Activated T-helper 17 cell treated with anti-CD3 and anti-CD28 coated beads, Interleukin-2, amount 50 U/mL, for 72 hours (primary cell): ENCODE measurements at regions not wholly inside any gene's neighbourhood (a gene's known extent, or its start where the extent isn't known, plus 50 kb on each side); places are given as distances from the start of the nearest gene placed in this dataset.
"Not testable (repeated sequence)": the region's sequence is repeated elsewhere in the genome, so short reads cannot be mapped to it uniquely, and the experiment has no call there.

Experiments used
- ATAC-seq: fragments of 150-1000 bp; cut with Tn5 transposase; replicated peaks from 2 replicates; pipeline ENCODE4 v1.10.0; 2021; ENCODE audit warnings: mild to moderate bottlenecking, moderate library complexity
- H3K27ac Mint-ChIP-seq: one replicate; pipeline ENCODE4 v1.8.0; 2022; ENCODE audit warnings: mixed read lengths
- H3K27me3 Mint-ChIP-seq: one replicate; pipeline ENCODE4 v1.8.0; 2022; ENCODE audit warnings: mixed read lengths
- H3K36me3 Mint-ChIP-seq: one replicate; pipeline ENCODE4 v1.8.0; 2022; ENCODE audit warnings: low read depth, mild to moderate bottlenecking, mixed read lengths
- H3K4me1 Mint-ChIP-seq: one replicate; pipeline ENCODE4 v1.8.0; 2022; ENCODE audit warnings: mixed read lengths
- H3K4me3 Mint-ChIP-seq: one replicate; pipeline ENCODE4 v1.8.0; 2022; ENCODE audit warnings: mild to moderate bottlenecking, mixed read lengths
- H3K9me3 Mint-ChIP-seq: one replicate; pipeline ENCODE4 v1.8.0; 2022; ENCODE audit warnings: mixed read lengths

DNA sequence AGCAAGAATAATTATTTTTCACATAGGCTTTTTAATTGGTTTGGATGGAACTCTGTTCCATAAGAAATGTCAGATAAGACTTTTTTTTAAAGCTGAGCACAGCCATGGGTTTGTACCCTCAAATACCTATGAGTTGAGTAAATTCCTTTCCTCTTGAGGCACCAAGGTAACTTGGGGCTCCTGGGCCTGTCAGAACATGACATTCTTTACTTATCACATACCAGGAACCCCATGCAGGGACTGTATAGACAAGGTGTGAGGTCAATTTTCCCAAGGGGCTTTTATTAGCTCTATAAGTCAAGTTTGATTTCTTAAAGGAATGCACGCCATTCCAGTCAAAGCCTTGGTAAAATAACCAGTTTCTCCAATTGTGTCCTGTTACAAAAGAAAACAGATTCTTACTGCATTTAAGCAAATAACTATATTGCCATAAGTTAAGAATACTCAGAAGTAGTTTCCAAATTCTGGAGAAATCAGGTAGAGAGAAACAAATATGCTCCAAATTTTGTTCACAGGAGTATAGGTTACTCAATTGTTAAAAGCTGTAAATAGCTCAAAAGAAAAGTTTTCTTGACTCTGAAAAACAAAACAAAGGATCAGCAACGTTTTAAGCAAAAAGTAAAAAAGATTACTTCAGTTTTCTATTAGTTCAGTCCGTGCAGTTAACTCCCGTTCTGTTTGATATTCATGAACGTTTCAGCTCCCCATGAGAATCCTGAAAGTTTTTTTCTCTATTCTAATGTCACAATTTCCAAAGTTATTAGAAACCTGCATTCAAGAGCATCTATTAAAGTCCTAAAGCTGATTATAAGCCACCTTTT lies 167.5 kb upstream of the NAMPT start:
- no peak overlapping the region for H3K27ac Mint-ChIP-seq
- no peak overlapping the region for H3K4me3 Mint-ChIP-seq
- H3K27me3 Mint-ChIP-seq = no peaks in the 10 kb centered on the region
- H3K4me1 Mint-ChIP-seq = no peaks in the 10 kb centered on the region
- no peak for ATAC-seq
- peaks cover 3% of the 10 kb centered on the region for H3K9me3 Mint-ChIP-seq
- no peaks in the 10 kb centered on the region for H3K36me3 Mint-ChIP-seq

DNA sequence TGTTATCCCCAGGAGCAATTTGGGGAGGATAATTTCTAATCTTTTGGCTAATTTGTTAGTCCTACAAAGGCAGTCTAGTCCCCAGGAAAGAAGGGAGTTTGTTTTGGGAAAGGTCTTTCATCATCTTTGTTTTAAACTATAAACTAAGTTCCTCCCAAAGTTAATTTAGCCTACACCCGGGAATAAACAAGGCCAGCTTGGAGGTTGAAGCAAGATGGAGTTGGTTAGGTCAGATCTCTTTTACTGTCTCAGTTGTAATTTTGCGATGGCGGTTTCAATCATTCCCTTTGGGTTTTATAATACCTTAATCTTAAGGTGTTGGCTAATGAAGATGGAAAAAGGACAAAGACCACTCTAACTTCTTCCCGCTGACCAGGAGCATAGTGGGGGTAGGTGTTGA lies 166.4 kb upstream of the NAMPT start:
- Mint-ChIP-seq H3K27me3 (no peaks in the 10 kb centered on the region), H3K9me3 (peaks cover 3% of the 10 kb centered on the region), H3K4me3 (no peak overlapping the region), H3K27ac (no peak overlapping the region), H3K4me1 (no peaks in the 10 kb centered on the region), H3K36me3 (no peaks in the 10 kb centered on the region)
- no peak for ATAC-seq

DNA sequence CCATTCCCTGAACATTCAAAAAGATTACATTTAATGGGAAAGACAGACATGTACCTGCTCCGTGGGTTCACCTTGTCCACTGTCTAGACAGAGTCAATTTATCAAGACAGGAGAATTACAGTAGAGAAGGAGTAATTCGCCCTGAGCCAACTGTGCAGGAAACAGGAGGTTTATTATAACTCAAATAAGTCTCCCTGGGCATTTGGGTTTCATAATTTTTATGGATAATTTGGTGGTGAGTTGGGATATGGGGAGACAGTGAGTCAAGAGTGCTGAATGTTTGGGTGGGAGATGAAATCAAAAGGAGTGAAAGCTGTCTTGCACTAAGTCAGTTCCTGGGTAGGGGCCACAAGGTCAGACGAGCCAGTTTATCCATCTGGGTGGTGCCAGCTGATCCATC lies 165.9 kb upstream of the NAMPT start:
- ATAC-seq = no peak
- no peaks in the 10 kb centered on the region for H3K4me1 Mint-ChIP-seq
- H3K27me3 Mint-ChIP-seq = no peaks in the 10 kb centered on the region
- H3K9me3 Mint-ChIP-seq = peaks cover 3% of the 10 kb centered on the region
- H3K36me3 Mint-ChIP-seq = no peaks in the 10 kb centered on the region
- H3K27ac Mint-ChIP-seq = no peak overlapping the region
- H3K4me3 Mint-ChIP-seq = no peak overlapping the region

- H3K36me3 Mint-ChIP-seq = no peaks in the 10 kb centered on the region
- peak; percentile 56 for ATAC-seq
- no peak overlapping the region for H3K27ac Mint-ChIP-seq
- no peaks in the 10 kb centered on the region for H3K27me3 Mint-ChIP-seq
- H3K9me3 Mint-ChIP-seq = peaks cover 3% of the 10 kb centered on the region
- H3K4me1 Mint-ChIP-seq = no peaks in the 10 kb centered on the region
- no peak overlapping the region for H3K4me3 Mint-ChIP-seq
These were observed 164.4 kb upstream of the NAMPT start for GRCh38 chr7:106448992-106449859.

GRCh38 chr7:106448346-106448991 lies 163.7 kb upstream of the NAMPT start:
- no peaks in the 10 kb centered on the region for H3K4me1 Mint-ChIP-seq
- no peaks in the 10 kb centered on the region for H3K27me3 Mint-ChIP-seq
- peaks cover 3% of the 10 kb centered on the region for H3K9me3 Mint-ChIP-seq
- H3K27ac Mint-ChIP-seq = no peak overlapping the region
- no peak overlapping the region for H3K4me3 Mint-ChIP-seq
- no peaks in the 10 kb centered on the region for H3K36me3 Mint-ChIP-seq
- ATAC-seq = no peak

GRCh38 chr7:106447318-106447847 lies 162.6 kb upstream of the NAMPT start:
- H3K4me3 Mint-ChIP-seq = no peak overlapping the region
- ATAC-seq = no peak
- no peaks in the 10 kb centered on the region for H3K27me3 Mint-ChIP-seq
- H3K27ac Mint-ChIP-seq = no peak overlapping the region
- H3K36me3 Mint-ChIP-seq = no peaks in the 10 kb centered on the region
- no peaks in the 10 kb centered on the region for H3K4me1 Mint-ChIP-seq
- peaks cover 3% of the 10 kb centered on the region for H3K9me3 Mint-ChIP-seq

GRCh38 chr7:106445366-106445765 lies 160.6 kb upstream of the NAMPT start:
- not testable (repeated sequence) for H3K9me3 Mint-ChIP-seq

DNA sequence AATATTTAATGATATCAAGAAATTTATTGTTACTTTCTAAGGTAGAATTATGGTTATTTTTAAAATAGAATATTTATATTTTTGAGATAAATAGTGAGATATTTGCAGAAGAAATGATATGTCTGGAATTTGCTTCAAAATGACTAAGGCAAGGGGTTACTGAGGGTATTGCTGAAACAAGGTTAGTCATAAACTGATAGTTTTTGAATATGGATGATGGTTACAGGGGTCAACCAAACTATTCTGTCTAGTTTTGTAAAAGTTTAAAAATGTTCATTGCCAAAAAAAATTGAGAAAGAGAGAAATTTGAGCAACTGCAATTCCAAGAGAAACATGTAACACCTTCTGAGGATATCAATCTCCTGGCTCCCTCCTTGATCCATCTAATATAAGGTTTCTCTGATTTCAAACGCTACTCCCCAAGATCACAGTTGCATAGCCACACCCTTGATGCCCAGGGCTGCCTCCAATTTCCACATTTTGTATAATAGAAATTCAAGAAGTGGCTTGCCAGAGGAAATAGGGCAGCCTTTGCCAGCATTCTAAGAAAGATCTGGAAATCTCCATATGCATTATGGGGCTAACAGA lies 159.4 kb upstream of the NAMPT start:
- H3K27ac Mint-ChIP-seq = no peak overlapping the region
- H3K27me3 Mint-ChIP-seq = peaks cover 14% of the 10 kb centered on the region
- H3K36me3 Mint-ChIP-seq = no peaks in the 10 kb centered on the region
- no peak overlapping the region for H3K4me3 Mint-ChIP-seq
- no peaks in the 10 kb centered on the region for H3K9me3 Mint-ChIP-seq
- H3K4me1 Mint-ChIP-seq = no peaks in the 10 kb centered on the region
- ATAC-seq = no peak

More at GRCh38 chr7:106445366-106445765, 160.6 kb upstream of the NAMPT start:
- not testable (repeated sequence) for H3K4me1 Mint-ChIP-seq, ATAC-seq, H3K4me3 Mint-ChIP-seq, H3K27ac Mint-ChIP-seq, H3K27me3 Mint-ChIP-seq, H3K36me3 Mint-ChIP-seq

- Mint-ChIP-seq H3K9me3 (no peaks in the 10 kb centered on the region), H3K4me1 (no peaks in the 10 kb centered on the region), H3K27me3 (peaks cover 16% of the 10 kb centered on the region), H3K27ac (no peak overlapping the region), H3K4me3 (no peak overlapping the region), H3K36me3 (no peaks in the 10 kb centered on the region)
- ATAC-seq = no peak
These were observed 158.4 kb upstream of the NAMPT start for GRCh38 chr7:106443156-106443555.

GRCh38 chr7:106442476-106442875 lies 157.7 kb upstream of the NAMPT start:
- H3K27ac Mint-ChIP-seq = no peak overlapping the region
- ATAC-seq = no peak
- no peaks in the 10 kb centered on the region for H3K4me1 Mint-ChIP-seq
- H3K9me3 Mint-ChIP-seq = no peaks in the 10 kb centered on the region
- H3K27me3 Mint-ChIP-seq = peaks cover 16% of the 10 kb centered on the region
- H3K4me3 Mint-ChIP-seq = no peak overlapping the region
- no peaks in the 10 kb centered on the region for H3K36me3 Mint-ChIP-seq

DNA sequence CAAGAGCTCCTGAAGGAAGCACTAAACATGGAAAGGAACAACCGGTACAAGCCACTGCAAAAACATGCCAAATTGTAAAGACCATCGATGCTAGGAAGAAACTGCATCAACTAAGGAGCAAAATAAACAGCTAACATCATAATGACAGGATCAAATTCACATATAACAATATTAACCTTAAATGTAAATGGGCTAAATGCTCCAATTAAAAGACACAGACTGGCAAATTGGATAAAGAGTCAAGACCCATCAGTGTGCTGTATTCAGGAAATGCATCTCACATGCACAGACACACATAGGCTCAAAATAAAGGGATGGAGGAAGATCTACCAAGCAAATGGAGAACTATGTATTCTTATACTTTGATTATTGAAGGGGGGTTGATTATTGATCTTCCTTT lies 156.6 kb upstream of the NAMPT start:
- H3K27me3 Mint-ChIP-seq = peaks cover 16% of the 10 kb centered on the region
- not testable (repeated sequence) for H3K4me3 Mint-ChIP-seq, ATAC-seq, H3K27ac Mint-ChIP-seq, H3K4me1 Mint-ChIP-seq, H3K9me3 Mint-ChIP-seq, H3K36me3 Mint-ChIP-seq

- H3K27me3 Mint-ChIP-seq = peaks cover 16% of the 10 kb centered on the region
- ATAC-seq, H3K4me1 Mint-ChIP-seq, H3K9me3 Mint-ChIP-seq, H3K36me3 Mint-ChIP-seq, H3K27ac Mint-ChIP-seq, H3K4me3 Mint-ChIP-seq: not testable (repeated sequence)
These were observed 152.2 kb upstream of the NAMPT start for GRCh38 chr7:106436933-106437332.

DNA sequence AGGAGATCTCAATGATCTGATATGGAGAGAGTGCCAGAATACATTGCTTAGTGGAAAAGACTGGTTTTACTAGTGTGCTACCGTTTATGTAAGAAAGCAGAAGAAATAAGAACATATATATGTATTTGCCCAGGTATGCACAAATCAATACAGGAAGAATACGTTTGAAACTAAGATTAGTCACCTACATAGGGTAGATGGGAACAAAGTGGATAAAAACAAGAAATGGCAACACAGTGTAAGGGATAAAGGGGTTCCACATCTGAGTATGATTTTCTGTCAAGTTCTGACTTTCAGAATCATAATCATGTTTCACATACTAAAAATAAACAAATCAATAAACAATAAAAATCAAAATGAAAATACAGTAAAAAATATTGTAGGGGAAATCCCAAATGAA lies 148.6 kb upstream of the NAMPT start:
- Mint-ChIP-seq H3K27ac (no peak overlapping the region), H3K9me3 (no peaks in the 10 kb centered on the region), H3K4me3 (no peak overlapping the region), H3K27me3 (no peaks in the 10 kb centered on the region), H3K4me1 (peaks cover 5% of the 10 kb centered on the region), H3K36me3 (no peaks in the 10 kb centered on the region)
- peak; percentile 73 for ATAC-seq
